ENCODE measurements at regions not wholly inside any gene's neighbourhood (a gene's known extent, or its start where the extent isn't known, plus 50 kb on each side); places are given as distances from the start of the nearest gene placed in this dataset.

DNA sequence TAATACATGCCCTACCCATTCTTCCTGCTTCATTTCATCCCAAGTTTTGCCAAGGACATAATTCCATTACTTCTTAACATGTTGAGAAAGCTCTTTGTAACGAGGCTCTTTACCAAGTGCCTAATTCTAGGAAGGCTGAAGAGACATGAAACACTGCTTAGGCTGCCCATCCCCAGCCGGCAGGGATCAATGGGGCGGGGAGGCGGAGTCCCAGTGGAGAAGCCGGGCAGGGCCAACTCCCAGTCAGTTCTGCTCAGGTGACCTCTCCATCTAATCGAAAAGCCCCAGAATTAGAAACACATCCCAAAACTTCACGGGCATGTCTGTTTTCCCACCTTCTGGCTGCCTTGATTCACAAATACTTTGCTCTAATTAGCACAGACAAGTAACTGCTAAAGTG lies 89.5 kb upstream of the LYZL1 start:
- Histone ChIP-seq H3K4me1 (ENCODE audit: insufficient read depth, low read length) (no peaks in the 10 kb centered on the region), H3K27ac (ENCODE audit: low read depth, low read length) (no peak overlapping the region), H3K9ac (ENCODE audit: low read length) (no peak overlapping the region), H3K36me3 (ENCODE audit: insufficient read depth, low read length) (no peaks in the 10 kb centered on the region), H3K9me3 (ENCODE audit: low read length) (no peaks in the 10 kb centered on the region), H3K4me3 (ENCODE audit: low read depth in 1 of 2, low read length in 2 of 2) (no peak overlapping the region), H3K27me3 (ENCODE audit: control insufficient read depth in 1 of 2, insufficient read depth in 2 of 2, low read length in 2 of 2) (no peaks in the 10 kb centered on the region)

DNA sequence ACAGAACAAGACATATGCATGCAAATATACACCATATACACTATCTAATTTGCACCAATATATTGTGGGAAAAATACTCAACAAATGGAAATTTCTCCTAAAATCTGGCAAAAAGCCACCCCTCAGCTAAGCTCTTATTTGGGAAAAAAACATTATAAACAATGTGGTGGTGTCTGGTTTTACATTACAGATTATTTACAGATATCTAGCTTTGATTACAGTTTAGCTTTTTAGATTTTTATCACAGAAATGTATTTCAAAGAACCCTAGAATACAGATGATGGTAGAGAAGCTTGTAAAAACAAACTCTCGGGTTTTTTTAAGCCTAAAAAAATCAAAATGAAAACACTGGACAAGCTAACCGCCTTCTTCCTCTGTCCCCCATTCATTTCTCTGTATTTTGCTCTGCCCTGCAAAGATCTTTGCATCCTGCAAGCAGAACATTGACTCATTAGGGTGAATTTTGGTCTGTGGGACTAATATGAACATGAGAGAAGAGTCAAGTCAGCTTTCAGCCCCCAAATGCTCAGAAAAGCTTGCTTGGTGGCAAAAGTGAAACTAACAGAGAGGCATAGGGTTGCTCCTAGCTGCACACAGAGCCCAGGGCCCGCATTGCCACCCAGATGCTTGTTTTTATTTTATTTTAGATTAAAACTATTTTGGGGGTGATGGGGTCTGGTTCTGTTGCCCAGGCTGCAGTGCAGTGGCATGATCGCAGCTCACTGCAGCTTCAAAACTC lies 88.8 kb upstream of the LYZL1 start:
- no peak overlapping the region for H3K9ac ChIP-seq (ENCODE audit: low read length)
- H3K36me3 ChIP-seq (ENCODE audit: insufficient read depth, low read length): no peaks in the 10 kb centered on the region
- H3K4me3 ChIP-seq (ENCODE audit: low read depth in 1 of 2, low read length in 2 of 2): no peak overlapping the region
- H3K9me3 ChIP-seq (ENCODE audit: low read length): no peaks in the 10 kb centered on the region
- H3K27ac ChIP-seq (ENCODE audit: low read depth, low read length): no peak overlapping the region
- no peaks in the 10 kb centered on the region for H3K27me3 ChIP-seq (ENCODE audit: control insufficient read depth in 1 of 2, insufficient read depth in 2 of 2, low read length in 2 of 2)
- H3K4me1 ChIP-seq (ENCODE audit: insufficient read depth, low read length): no peaks in the 10 kb centered on the region

DNA sequence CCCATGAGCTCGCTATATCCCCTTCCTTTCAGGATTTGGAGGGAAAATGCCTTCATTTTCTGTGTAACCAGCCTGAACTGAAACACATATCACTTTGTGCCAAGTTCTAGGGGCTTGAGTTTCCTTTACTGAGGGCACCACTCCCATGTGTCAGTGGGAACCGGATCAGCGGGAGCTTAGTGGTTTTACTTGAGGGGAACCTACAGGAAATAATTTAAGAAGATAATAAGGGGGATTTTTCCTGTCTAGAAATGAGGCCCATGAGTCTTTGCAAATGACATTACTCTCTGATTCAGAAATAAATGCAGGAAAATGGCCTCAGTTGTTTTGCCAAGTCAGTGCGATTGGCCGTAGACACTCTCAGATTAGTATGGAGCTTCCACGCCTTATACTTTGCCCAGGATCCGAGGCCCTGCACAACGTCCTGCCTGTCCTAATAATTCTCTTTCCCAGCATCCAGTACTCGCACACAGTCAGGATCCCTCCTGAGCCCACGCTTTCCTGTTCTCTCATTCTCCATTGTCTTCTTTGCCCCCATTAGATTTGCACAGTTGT lies 86.4 kb upstream of the LYZL1 start:
- no peaks in the 10 kb centered on the region for H3K4me1 ChIP-seq (ENCODE audit: insufficient read depth, low read length)
- no peaks in the 10 kb centered on the region for H3K36me3 ChIP-seq (ENCODE audit: insufficient read depth, low read length)
- H3K4me3 ChIP-seq (ENCODE audit: low read depth in 1 of 2, low read length in 2 of 2): no peak overlapping the region
- H3K9me3 ChIP-seq (ENCODE audit: low read length): no peaks in the 10 kb centered on the region
- H3K9ac ChIP-seq (ENCODE audit: low read length): no peak overlapping the region
- no peak overlapping the region for H3K27ac ChIP-seq (ENCODE audit: low read depth, low read length)
- H3K27me3 ChIP-seq (ENCODE audit: control insufficient read depth in 1 of 2, insufficient read depth in 2 of 2, low read length in 2 of 2): no peaks in the 10 kb centered on the region

DNA sequence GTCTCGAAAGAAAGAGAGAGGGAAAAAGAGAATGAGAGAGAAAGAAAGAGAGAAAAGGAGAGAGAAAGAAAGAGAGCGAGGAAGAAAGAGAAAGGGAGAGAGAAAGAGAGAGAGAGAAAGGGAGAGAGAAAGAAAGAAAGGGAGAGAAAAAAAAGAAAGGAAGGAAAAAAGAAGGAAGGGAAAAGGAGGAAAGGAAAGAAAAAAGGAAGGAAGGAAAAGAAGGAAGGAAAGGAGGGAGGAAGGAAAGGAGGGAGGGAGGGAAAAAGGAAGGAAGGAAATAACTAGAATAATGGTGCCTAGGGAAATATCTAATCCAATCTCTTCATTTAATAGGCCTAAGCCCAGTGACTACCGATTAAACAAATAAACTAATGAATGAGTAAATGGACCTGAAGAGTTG lies 85.4 kb upstream of the LYZL1 start:
- Histone ChIP-seq H3K27me3 (ENCODE audit: control insufficient read depth in 1 of 2, insufficient read depth in 2 of 2, low read length in 2 of 2) (no peaks in the 10 kb centered on the region), H3K9me3 (ENCODE audit: low read length) (no peaks in the 10 kb centered on the region), H3K4me1 (ENCODE audit: insufficient read depth, low read length) (no peaks in the 10 kb centered on the region), H3K9ac (ENCODE audit: low read length) (no peak overlapping the region), H3K4me3 (ENCODE audit: low read depth in 1 of 2, low read length in 2 of 2) (no peak overlapping the region), H3K36me3 (ENCODE audit: insufficient read depth, low read length) (no peaks in the 10 kb centered on the region), H3K27ac (ENCODE audit: low read depth, low read length) (no peak overlapping the region)

- Histone ChIP-seq H3K9ac (ENCODE audit: low read length) (no peak overlapping the region), H3K36me3 (ENCODE audit: insufficient read depth, low read length) (no peaks in the 10 kb centered on the region), H3K27ac (ENCODE audit: low read depth, low read length) (no peak overlapping the region), H3K4me1 (ENCODE audit: insufficient read depth, low read length) (no peaks in the 10 kb centered on the region), H3K27me3 (ENCODE audit: control insufficient read depth in 1 of 2, insufficient read depth in 2 of 2, low read length in 2 of 2) (no peaks in the 10 kb centered on the region), H3K4me3 (ENCODE audit: low read depth in 1 of 2, low read length in 2 of 2) (no peak overlapping the region), H3K9me3 (ENCODE audit: low read length) (no peaks in the 10 kb centered on the region)
Measured at GRCh38 chr10:29204070-29204800, 84.6 kb upstream of the LYZL1 start.

DNA sequence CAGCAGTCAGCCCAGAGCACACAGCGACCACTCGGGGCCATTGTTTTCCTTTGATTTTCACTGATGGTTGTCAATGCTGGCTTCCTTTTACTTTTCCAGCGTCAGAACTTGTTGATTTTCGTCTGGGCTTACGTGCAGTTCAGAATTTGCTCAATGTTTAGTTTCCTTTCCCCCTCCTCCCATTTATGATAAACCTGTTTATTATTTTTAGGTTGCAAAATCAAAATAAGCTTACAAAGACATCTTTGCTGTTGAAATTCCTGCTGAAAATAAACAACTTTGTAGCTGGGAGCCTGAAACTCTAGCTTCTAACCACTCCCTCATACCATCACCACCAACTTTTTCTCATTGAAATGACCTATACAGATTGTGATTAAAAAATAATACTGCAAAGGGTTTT lies 83.1 kb upstream of the LYZL1 start:
- Histone ChIP-seq H3K36me3 (ENCODE audit: insufficient read depth, low read length) (no peaks in the 10 kb centered on the region), H3K27ac (ENCODE audit: low read depth, low read length) (no peak overlapping the region), H3K9me3 (ENCODE audit: low read length) (no peaks in the 10 kb centered on the region), H3K4me3 (ENCODE audit: low read depth in 1 of 2, low read length in 2 of 2) (no peak overlapping the region), H3K4me1 (ENCODE audit: insufficient read depth, low read length) (no peaks in the 10 kb centered on the region), H3K9ac (ENCODE audit: low read length) (no peak overlapping the region), H3K27me3 (ENCODE audit: control insufficient read depth in 1 of 2, insufficient read depth in 2 of 2, low read length in 2 of 2) (no peaks in the 10 kb centered on the region)

DNA sequence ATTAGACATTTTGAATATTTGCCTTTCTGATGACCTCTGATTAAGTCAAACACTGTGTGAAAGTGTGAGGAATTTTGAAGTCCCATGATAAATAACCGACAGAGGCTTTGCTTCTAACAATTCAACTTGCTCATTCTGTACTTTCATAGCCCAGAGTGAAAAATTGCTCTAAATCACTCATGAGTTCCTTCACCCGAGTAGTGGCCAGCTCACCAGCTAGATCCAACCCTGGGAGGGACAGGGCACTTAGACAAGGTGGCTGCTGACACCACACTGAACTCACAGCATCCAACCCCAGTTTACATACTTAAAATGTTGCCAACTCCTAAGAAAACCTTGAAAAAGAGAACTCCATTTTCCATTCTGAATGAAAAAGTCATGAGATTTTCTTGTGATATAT lies 80.0 kb upstream of the LYZL1 start:
- H3K36me3 ChIP-seq (ENCODE audit: insufficient read depth, low read length): no peaks in the 10 kb centered on the region
- no peaks in the 10 kb centered on the region for H3K4me1 ChIP-seq (ENCODE audit: insufficient read depth, low read length)
- H3K27ac ChIP-seq (ENCODE audit: low read depth, low read length): no peak overlapping the region
- no peak overlapping the region for H3K9ac ChIP-seq (ENCODE audit: low read length)
- no peaks in the 10 kb centered on the region for H3K27me3 ChIP-seq (ENCODE audit: control insufficient read depth in 1 of 2, insufficient read depth in 2 of 2, low read length in 2 of 2)
- no peaks in the 10 kb centered on the region for H3K9me3 ChIP-seq (ENCODE audit: low read length)
- H3K4me3 ChIP-seq (ENCODE audit: low read depth in 1 of 2, low read length in 2 of 2): no peak overlapping the region

DNA sequence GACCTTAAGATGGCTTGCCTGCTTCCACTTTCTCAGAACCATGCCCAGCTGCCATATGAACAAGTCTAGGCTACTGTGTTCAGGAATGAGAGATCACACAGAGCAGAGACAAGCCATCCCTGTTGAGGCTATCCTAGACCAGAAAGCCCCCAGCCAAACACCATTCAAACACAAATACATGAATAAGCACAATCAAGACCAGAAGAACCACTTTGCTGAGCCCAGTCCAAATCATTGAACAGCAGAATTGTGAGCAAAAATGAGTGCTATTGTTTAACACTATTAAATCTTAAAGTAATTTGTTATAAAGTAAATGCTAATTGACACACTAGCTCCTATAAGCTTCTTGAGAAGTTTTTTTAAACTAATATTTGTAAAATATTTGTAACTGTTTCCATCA lies 79.0 kb upstream of the LYZL1 start:
- no peaks in the 10 kb centered on the region for H3K27me3 ChIP-seq (ENCODE audit: control insufficient read depth in 1 of 2, insufficient read depth in 2 of 2, low read length in 2 of 2)
- no peaks in the 10 kb centered on the region for H3K9me3 ChIP-seq (ENCODE audit: low read length)
- no peak overlapping the region for H3K27ac ChIP-seq (ENCODE audit: low read depth, low read length)
- H3K9ac ChIP-seq (ENCODE audit: low read length): no peak overlapping the region
- H3K4me3 ChIP-seq (ENCODE audit: low read depth in 1 of 2, low read length in 2 of 2): no peak overlapping the region
- H3K36me3 ChIP-seq (ENCODE audit: insufficient read depth, low read length): no peaks in the 10 kb centered on the region
- H3K4me1 ChIP-seq (ENCODE audit: insufficient read depth, low read length): no peaks in the 10 kb centered on the region

- Histone ChIP-seq H3K4me3 (ENCODE audit: low read depth in 1 of 2, low read length in 2 of 2) (no peak overlapping the region), H3K27ac (ENCODE audit: low read depth, low read length) (no peak overlapping the region), H3K4me1 (ENCODE audit: insufficient read depth, low read length) (no peaks in the 10 kb centered on the region), H3K9ac (ENCODE audit: low read length) (no peak overlapping the region), H3K36me3 (ENCODE audit: insufficient read depth, low read length) (no peaks in the 10 kb centered on the region), H3K9me3 (ENCODE audit: low read length) (no peaks in the 10 kb centered on the region), H3K27me3 (ENCODE audit: control insufficient read depth in 1 of 2, insufficient read depth in 2 of 2, low read length in 2 of 2) (no peaks in the 10 kb centered on the region)
Measured at GRCh38 chr10:29210266-29210868, 78.5 kb upstream of the LYZL1 start.

GRCh38 chr10:29212597-29212996 lies 76.3 kb upstream of the LYZL1 start:
- Histone ChIP-seq H3K36me3 (ENCODE audit: insufficient read depth, low read length) (no peaks in the 10 kb centered on the region), H3K4me3 (ENCODE audit: low read depth in 1 of 2, low read length in 2 of 2) (no peak overlapping the region), H3K9me3 (ENCODE audit: low read length) (no peaks in the 10 kb centered on the region), H3K9ac (ENCODE audit: low read length) (no peak overlapping the region), H3K4me1 (ENCODE audit: insufficient read depth, low read length) (no peaks in the 10 kb centered on the region), H3K27ac (ENCODE audit: low read depth, low read length) (no peak overlapping the region), H3K27me3 (ENCODE audit: control insufficient read depth in 1 of 2, insufficient read depth in 2 of 2, low read length in 2 of 2) (no peaks in the 10 kb centered on the region)

- H3K9me3 ChIP-seq (ENCODE audit: low read length): no peaks in the 10 kb centered on the region
- H3K4me3 ChIP-seq (ENCODE audit: low read depth in 1 of 2, low read length in 2 of 2): no peak overlapping the region
- no peaks in the 10 kb centered on the region for H3K36me3 ChIP-seq (ENCODE audit: insufficient read depth, low read length)
- H3K9ac ChIP-seq (ENCODE audit: low read length): no peak overlapping the region
- H3K27ac ChIP-seq (ENCODE audit: low read depth, low read length): no peak overlapping the region
- no peaks in the 10 kb centered on the region for H3K27me3 ChIP-seq (ENCODE audit: control insufficient read depth in 1 of 2, insufficient read depth in 2 of 2, low read length in 2 of 2)
- H3K4me1 ChIP-seq (ENCODE audit: insufficient read depth, low read length): no peaks in the 10 kb centered on the region
Measured at GRCh38 chr10:29214551-29214950, 74.3 kb upstream of the LYZL1 start.

Data from muscle layer of colon (tissue), 2 donors.